ENCODE measurements at regions not wholly inside any gene's neighbourhood (a gene's known extent, or its start where the extent isn't known, plus 50 kb on each side); places are given as distances from the start of the nearest gene placed in this dataset.

GRCh38 chr17:72266112-72266775, 145.4 kb downstream of the SOX9 start:
- DNase-seq (ENCODE audit: low spot score), result no peak
- Histone ChIP-seq H3K9me3 (no peaks in the 10 kb centered on the region), H3K4me1 (no peaks in the 10 kb centered on the region), H3K27ac (no peak overlapping the region), H3K4me3 (no peak overlapping the region), H3K36me3 (no peaks in the 10 kb centered on the region), H3K27me3 (no peaks in the 10 kb centered on the region)
- TF ChIP-seq, protein P1, sequence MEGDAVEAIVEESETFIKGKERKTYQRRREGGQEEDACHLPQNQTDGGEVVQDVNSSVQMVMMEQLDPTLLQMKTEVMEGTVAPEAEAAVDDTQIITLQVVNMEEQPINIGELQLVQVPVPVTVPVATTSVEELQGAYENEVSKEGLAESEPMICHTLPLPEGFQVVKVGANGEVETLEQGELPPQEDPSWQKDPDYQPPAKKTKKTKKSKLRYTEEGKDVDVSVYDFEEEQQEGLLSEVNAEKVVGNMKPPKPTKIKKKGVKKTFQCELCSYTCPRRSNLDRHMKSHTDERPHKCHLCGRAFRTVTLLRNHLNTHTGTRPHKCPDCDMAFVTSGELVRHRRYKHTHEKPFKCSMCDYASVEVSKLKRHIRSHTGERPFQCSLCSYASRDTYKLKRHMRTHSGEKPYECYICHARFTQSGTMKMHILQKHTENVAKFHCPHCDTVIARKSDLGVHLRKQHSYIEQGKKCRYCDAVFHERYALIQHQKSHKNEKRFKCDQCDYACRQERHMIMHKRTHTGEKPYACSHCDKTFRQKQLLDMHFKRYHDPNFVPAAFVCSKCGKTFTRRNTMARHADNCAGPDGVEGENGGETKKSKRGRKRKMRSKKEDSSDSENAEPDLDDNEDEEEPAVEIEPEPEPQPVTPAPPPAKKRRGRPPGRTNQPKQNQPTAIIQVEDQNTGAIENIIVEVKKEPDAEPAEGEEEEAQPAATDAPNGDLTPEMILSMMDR (IDR thresholded peaks at IDR 0.05), result no peak

GRCh38 chr17:72267601-72268000, 146.8 kb downstream of the SOX9 start:
- H3K36me3 ChIP-seq, result no peaks in the 10 kb centered on the region
- no peak overlapping the region for H3K4me3 ChIP-seq
- H3K27ac ChIP-seq, result no peak overlapping the region
- H3K27me3 ChIP-seq, result no peaks in the 10 kb centered on the region
- no peaks in the 10 kb centered on the region for H3K4me1 ChIP-seq
- H3K9me3 ChIP-seq, result no peaks in the 10 kb centered on the region
- TF ChIP-seq, protein P1 (IDR thresholded peaks at IDR 0.05), result no peak
- no peak for DNase-seq (ENCODE audit: low spot score)

- DNase-seq (ENCODE audit: low spot score), result no peak
- TF ChIP-seq, protein P1 (IDR thresholded peaks at IDR 0.05), result no peak
- Histone ChIP-seq H3K4me1 (no peaks in the 10 kb centered on the region), H3K27me3 (no peaks in the 10 kb centered on the region), H3K9me3 (no peaks in the 10 kb centered on the region), H3K27ac (no peak overlapping the region), H3K36me3 (no peaks in the 10 kb centered on the region), H3K4me3 (no peak overlapping the region)
Measured at GRCh38 chr17:72268431-72268830, 147.6 kb downstream of the SOX9 start.

DNA sequence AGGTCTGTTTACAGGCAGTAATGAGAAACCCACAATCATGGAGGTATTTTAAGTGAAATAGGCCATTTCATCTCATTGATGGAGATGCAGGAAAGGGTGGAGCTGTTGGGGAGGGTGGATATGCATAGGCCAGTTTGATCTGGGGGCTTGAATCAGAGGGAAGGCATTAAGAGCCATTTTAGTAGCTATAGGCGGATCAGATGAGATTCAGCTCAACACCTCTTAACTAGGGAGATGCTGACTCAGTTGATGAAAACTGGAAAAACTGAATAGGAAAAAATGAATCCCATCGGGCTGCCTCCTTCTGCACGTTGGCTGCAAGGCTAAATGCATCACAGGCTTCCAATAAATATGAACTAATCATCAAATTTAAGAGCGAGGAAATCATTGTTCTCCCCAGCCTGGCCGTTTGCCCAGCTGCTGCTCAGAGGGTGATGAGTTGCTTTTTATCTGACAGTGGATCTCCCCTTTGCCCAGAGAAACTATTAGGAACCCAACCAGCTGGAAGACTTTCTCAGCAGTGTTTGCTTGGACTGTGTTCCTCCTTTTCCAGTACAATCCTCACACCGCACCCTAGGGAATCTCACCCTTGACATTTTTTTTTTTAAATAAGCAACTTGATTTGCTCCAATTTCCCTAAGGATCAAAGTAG, 149.6 kb downstream of the SOX9 start:
- H3K36me3 ChIP-seq, result no peaks in the 10 kb centered on the region
- no peak overlapping the region for H3K4me3 ChIP-seq
- no peak for DNase-seq (ENCODE audit: low spot score)
- H3K27ac ChIP-seq, result no peak overlapping the region
- TF ChIP-seq, protein P1 (IDR thresholded peaks at IDR 0.05), result no peak
- H3K4me1 ChIP-seq, result no peaks in the 10 kb centered on the region
- no peaks in the 10 kb centered on the region for H3K9me3 ChIP-seq
- H3K27me3 ChIP-seq, result no peaks in the 10 kb centered on the region

DNA sequence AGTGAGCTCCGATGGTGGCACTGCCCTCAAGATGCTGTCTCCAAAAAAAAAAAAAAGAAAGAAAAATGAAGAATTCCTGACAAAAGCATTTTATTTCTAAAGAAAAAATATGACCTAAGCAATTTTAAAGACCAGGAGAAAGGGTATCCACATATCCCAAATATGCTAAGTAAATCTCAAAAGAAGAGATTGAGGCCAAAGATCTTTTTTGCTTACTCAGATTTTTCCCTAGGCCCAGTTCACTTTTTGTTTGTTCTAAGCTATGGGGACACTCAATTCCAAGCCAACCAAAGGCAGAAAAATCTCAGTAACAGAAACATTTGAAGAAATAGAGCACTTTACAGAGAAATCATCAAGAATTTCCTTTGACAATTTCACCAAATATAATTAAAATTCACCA, 150.8 kb downstream of the SOX9 start:
- TF ChIP-seq, protein P1 (IDR thresholded peaks at IDR 0.05), result no peak

More for the DNA sequence above, 150.8 kb downstream of the SOX9 start:
- Histone ChIP-seq H3K9me3 (no peaks in the 10 kb centered on the region), H3K27ac (no peak overlapping the region), H3K36me3 (no peaks in the 10 kb centered on the region), H3K27me3 (no peaks in the 10 kb centered on the region), H3K4me3 (no peak overlapping the region), H3K4me1 (no peaks in the 10 kb centered on the region)
- DNase-seq (ENCODE audit: low spot score), result no peak
